SK-N-SH (cell line): ENCODE measurements at regions not wholly inside any gene's neighbourhood (a gene's known extent, or its start where the extent isn't known, plus 50 kb on each side); places are given as distances from the start of the nearest gene placed in this dataset.

Source experiments
- CHD2 ChIP-seq: fragments of 150-350 bp; IDR thresholded peaks from 2 replicates; pipeline ENCODE4 v1.6.1; 2018; ENCODE audit warnings: low read length; ENCODE audit not compliant: partially characterized antibody
- EP300 ChIP-seq, 2 experiments: IDR thresholded peaks; 2 replicates each; pipeline versions ENCODE4 v1.4.0 to v1.6.1; 2012; ENCODE audit warnings: borderline replicate concordance in 1 of 2, low read depth in 1 of 2, low read length in 1 of 2
- EZH2phosphoT487 ChIP-seq: fragments of 200-600 bp; sonication (generic); IDR thresholded peaks from 2 replicates; pipeline ENCODE4 v1.6.1; 2017; ENCODE audit warnings: low read depth, mixed run types, mild to moderate bottlenecking, antibody characterized with exemption, moderate library complexity, borderline replicate concordance
- FOXJ3 ChIP-seq: sonication (generic); formaldehyde crosslinking; IDR thresholded peaks from 2 replicates; pipeline ENCODE4 v1.5.1; 2020; ENCODE audit warnings: mild to moderate bottlenecking, missing genetic modification reagents
- GABPA ChIP-seq: IDR thresholded peaks from 2 replicates; pipeline ENCODE4 v1.4.0; 2012; ENCODE audit warnings: low read depth, mild to moderate bottlenecking
- POLR2AphosphoS5 ChIP-seq: IDR thresholded peaks from 2 replicates; pipeline ENCODE4 v1.6.1; 2012; ENCODE audit warnings: low read depth, low read length
- RAD21 ChIP-seq: IDR thresholded peaks from 2 replicates; pipeline ENCODE4 v1.6.1; 2012; ENCODE audit warnings: mild to moderate bottlenecking, low read length
- RCOR1 ChIP-seq: fragments of 150-350 bp; IDR thresholded peaks from 2 replicates; pipeline ENCODE4 v1.6.1; 2017; ENCODE audit warnings: antibody characterized with exemption, low read length
- SIN3A ChIP-seq: IDR thresholded peaks from 2 replicates; pipeline ENCODE4 v1.6.1; 2012; ENCODE audit warnings: low read depth, mild to moderate bottlenecking, low read length, moderate library complexity, borderline replicate concordance
- TAF1 ChIP-seq: IDR thresholded peaks from 2 replicates; pipeline ENCODE4 v1.6.1; 2012; ENCODE audit warnings: low read depth, mild to moderate bottlenecking, low read length, moderate library complexity, borderline replicate concordance
- YY1 ChIP-seq: IDR thresholded peaks from 2 replicates; pipeline ENCODE4 v1.4.0; 2012; ENCODE audit warnings: low read depth, mild to moderate bottlenecking
- TF ChIP-seq, protein P1 (sequence below): fragments of 200-600 bp; sonication (generic); IDR thresholded peaks from 2 replicates; pipeline ENCODE4 v1.6.1; 2017; ENCODE audit warnings: antibody characterized with exemption, mild to moderate bottlenecking, moderate library complexity
- TF ChIP-seq, protein P2 (sequence below): fragments of 150-350 bp; IDR thresholded peaks from 2 replicates; pipeline ENCODE4 v1.6.1; 2017; ENCODE audit warnings: antibody characterized with exemption, low read length, low read depth, borderline replicate concordance

DNA sequence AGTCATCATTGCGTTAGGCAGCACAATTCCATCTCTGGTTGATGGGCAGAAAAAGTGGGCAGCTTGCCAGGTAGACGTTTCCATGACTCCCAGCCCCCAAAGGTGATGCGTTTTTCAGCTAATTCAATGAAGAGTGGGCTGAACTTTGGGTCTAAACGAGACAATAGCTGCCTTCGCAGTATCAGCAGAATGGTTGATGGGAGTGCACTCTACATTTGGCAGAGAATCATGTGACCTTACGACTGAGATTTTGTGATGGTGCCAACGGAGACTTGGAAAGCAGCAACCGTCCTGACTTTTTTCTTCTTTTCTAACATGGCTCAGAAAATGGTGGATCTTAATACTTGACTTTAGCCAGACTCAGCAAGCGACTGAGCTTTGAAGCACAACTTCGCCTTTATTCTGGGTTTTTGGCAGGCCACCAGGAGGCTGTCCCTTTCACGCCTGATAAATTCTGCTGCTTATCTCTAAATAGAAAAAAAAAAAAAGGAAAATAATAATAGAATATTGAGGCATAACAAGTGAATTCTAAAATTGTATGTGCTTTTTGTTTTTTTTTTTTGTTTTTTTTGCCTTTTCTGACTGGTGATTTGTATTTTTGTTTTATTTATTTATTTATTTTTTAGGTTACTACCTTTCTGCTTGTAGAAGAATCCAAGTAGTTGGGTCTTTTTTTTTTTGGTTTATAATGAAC lies 804.8 kb downstream of the USP25 start:
- TF ChIP-seq, protein P1, sequence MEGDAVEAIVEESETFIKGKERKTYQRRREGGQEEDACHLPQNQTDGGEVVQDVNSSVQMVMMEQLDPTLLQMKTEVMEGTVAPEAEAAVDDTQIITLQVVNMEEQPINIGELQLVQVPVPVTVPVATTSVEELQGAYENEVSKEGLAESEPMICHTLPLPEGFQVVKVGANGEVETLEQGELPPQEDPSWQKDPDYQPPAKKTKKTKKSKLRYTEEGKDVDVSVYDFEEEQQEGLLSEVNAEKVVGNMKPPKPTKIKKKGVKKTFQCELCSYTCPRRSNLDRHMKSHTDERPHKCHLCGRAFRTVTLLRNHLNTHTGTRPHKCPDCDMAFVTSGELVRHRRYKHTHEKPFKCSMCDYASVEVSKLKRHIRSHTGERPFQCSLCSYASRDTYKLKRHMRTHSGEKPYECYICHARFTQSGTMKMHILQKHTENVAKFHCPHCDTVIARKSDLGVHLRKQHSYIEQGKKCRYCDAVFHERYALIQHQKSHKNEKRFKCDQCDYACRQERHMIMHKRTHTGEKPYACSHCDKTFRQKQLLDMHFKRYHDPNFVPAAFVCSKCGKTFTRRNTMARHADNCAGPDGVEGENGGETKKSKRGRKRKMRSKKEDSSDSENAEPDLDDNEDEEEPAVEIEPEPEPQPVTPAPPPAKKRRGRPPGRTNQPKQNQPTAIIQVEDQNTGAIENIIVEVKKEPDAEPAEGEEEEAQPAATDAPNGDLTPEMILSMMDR: no peak
- TF ChIP-seq RCOR1 (peak; percentile 35; the same call in 1 of the 2 replicates), POLR2AphosphoS5 (no peak), FOXJ3 (CRISPR knock-in tag) (peak; percentile 23; the same call in 1 of the 2 replicates), GABPA (no peak), TAF1 (peak; percentile 9; the same call in 1 of the 2 replicates), EZH2phosphoT487 (no peak), CHD2 (peak; percentile 53), YY1 (no peak), EP300 (IDR thresholded peaks at IDR 0.05; ENCODE audit: borderline replicate concordance in 1 of 2, low read depth in 1 of 2, low read length in 1 of 2) (peak in 1 of 2 experiments; percentile 43; a peak in 1 of 4 replicates), SIN3A (no peak), RAD21 (no peak)
- TF ChIP-seq, protein P2, sequence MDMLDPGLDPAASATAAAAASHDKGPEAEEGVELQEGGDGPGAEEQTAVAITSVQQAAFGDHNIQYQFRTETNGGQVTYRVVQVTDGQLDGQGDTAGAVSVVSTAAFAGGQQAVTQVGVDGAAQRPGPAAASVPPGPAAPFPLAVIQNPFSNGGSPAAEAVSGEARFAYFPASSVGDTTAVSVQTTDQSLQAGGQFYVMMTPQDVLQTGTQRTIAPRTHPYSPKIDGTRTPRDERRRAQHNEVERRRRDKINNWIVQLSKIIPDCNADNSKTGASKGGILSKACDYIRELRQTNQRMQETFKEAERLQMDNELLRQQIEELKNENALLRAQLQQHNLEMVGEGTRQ: no peak; the same call in 1 of the 2 replicates
